Ishikawa (cell line): ENCODE measurements at regions not wholly inside any gene's neighbourhood (a gene's known extent, or its start where the extent isn't known, plus 50 kb on each side); places are given as distances from the start of the nearest gene placed in this dataset.

Source experiments
- CEBPB ChIP-seq: IDR thresholded peaks from 2 replicates; pipeline ENCODE4 v1.6.1; 2012
- CREB1 ChIP-seq: IDR thresholded peaks from 2 replicates; pipeline ENCODE4 v1.6.1; 2012; ENCODE audit warnings: low read depth
- EGR1 ChIP-seq: IDR thresholded peaks from 2 replicates; pipeline ENCODE4 v1.6.1; 2012
- EP300 ChIP-seq: IDR thresholded peaks from 2 replicates; pipeline ENCODE4 v1.6.1; 2012; ENCODE audit warnings: borderline replicate concordance
- FOXM1 ChIP-seq: IDR thresholded peaks from 2 replicates; pipeline ENCODE4 v1.6.1; 2012; ENCODE audit warnings: low read depth, borderline replicate concordance
- MAX ChIP-seq: IDR thresholded peaks from 2 replicates; pipeline ENCODE4 v1.6.1; 2012
- NFIC ChIP-seq: IDR thresholded peaks from 2 replicates; pipeline ENCODE4 v1.6.1; 2012
- RAD21 ChIP-seq: IDR thresholded peaks from 2 replicates; pipeline ENCODE4 v1.6.1; 2012; ENCODE audit warnings: low read depth
- TAF1 ChIP-seq: IDR thresholded peaks from 2 replicates; pipeline ENCODE4 v1.6.1; 2012; ENCODE audit warnings: low read depth, mild to moderate bottlenecking
- TCF12 ChIP-seq: IDR thresholded peaks from 2 replicates; pipeline ENCODE4 v1.6.1; 2012; ENCODE audit warnings: low read depth
- TEAD4 ChIP-seq: IDR thresholded peaks from 2 replicates; pipeline ENCODE4 v1.6.1; 2012
- USF1 ChIP-seq: IDR thresholded peaks from 2 replicates; pipeline ENCODE4 v1.6.1; 2012
- YY1 ChIP-seq: IDR thresholded peaks from 2 replicates; pipeline ENCODE4 v1.6.1; 2012; ENCODE audit warnings: low read depth
- ZBTB7A ChIP-seq: IDR thresholded peaks from 2 replicates; pipeline ENCODE4 v1.6.1; 2012; ENCODE audit warnings: low read depth
- TF ChIP-seq, protein P1 (sequence below): IDR thresholded peaks from 2 replicates; pipeline ENCODE4 v1.6.1; 2012; ENCODE audit warnings: low read depth, mild to moderate bottlenecking

DNA sequence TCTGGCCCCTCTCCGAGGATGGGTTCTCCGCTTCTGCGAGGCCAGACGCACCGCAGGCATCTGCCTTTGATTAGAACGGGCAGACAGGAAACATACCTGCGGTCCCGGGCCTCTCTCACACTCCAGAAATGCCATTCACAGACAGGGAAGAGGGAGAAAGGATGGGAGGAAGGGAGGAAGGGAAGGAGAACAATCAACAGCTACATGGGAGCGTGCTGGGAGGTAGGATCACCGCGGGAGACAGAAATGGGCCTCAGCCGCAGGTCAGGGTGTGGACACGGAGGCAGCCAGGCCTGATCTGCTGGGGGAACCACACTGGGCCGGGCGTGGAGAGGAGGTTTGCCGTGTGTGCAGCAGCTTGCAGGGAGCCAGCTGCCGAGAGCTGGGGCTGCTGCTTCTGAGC, 90.7 kb upstream of the RGMA start:
- no peak for TF ChIP-seq EP300
- TF ChIP-seq, protein P1, sequence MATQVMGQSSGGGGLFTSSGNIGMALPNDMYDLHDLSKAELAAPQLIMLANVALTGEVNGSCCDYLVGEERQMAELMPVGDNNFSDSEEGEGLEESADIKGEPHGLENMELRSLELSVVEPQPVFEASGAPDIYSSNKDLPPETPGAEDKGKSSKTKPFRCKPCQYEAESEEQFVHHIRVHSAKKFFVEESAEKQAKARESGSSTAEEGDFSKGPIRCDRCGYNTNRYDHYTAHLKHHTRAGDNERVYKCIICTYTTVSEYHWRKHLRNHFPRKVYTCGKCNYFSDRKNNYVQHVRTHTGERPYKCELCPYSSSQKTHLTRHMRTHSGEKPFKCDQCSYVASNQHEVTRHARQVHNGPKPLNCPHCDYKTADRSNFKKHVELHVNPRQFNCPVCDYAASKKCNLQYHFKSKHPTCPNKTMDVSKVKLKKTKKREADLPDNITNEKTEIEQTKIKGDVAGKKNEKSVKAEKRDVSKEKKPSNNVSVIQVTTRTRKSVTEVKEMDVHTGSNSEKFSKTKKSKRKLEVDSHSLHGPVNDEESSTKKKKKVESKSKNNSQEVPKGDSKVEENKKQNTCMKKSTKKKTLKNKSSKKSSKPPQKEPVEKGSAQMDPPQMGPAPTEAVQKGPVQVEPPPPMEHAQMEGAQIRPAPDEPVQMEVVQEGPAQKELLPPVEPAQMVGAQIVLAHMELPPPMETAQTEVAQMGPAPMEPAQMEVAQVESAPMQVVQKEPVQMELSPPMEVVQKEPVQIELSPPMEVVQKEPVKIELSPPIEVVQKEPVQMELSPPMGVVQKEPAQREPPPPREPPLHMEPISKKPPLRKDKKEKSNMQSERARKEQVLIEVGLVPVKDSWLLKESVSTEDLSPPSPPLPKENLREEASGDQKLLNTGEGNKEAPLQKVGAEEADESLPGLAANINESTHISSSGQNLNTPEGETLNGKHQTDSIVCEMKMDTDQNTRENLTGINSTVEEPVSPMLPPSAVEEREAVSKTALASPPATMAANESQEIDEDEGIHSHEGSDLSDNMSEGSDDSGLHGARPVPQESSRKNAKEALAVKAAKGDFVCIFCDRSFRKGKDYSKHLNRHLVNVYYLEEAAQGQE = no peak
- TF ChIP-seq CREB1 = no peak
- no peak for TF ChIP-seq TAF1
- TF ChIP-seq FOXM1 = no peak
- no peak for TF ChIP-seq TEAD4
- no peak for TF ChIP-seq ZBTB7A
- TF ChIP-seq MAX = no peak
- no peak for TF ChIP-seq TCF12
- TF ChIP-seq YY1 = no peak
- TF ChIP-seq CEBPB = no peak
- TF ChIP-seq RAD21 = no peak
- no peak for TF ChIP-seq NFIC
- no peak for TF ChIP-seq EGR1

DNA sequence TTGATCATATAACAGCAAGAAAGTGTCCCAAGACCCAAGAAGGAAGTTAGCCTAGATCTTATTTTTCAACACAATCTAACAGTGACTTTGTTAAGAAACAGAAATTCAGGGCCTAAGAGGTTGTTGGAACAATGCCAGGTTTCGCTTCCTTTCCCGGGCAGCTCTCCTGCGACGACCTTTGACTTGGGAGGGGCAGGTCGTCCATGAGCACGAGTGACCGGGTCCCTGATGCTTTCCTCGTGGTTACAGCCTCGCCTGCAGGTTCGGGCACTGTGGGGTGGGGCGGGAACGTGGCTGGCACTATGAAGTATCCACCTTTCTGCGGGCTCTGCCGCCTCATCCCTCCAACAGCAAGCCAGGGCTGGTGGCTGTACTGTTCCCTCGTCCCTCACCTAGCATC, 90.1 kb upstream of the RGMA start:
- TF ChIP-seq NFIC (peak; percentile 35; the same call in 1 of the 2 replicates), TAF1 (no peak), USF1 (no peak)

GRCh38 chr15:93178371-93178770, 89.4 kb upstream of the RGMA start:
- TF ChIP-seq CEBPB (no peak), EGR1 (no peak), FOXM1 (no peak), CREB1 (no peak), NFIC (no peak), ZBTB7A (no peak), TCF12 (no peak), RAD21 (no peak), TEAD4 (no peak), MAX (no peak), EP300 (no peak), TAF1 (no peak), USF1 (no peak)

GRCh38 chr15:93176065-93176464, 87.1 kb upstream of the RGMA start:
- TF ChIP-seq EGR1 (no peak), TEAD4 (no peak), NFIC (no peak), RAD21 (no peak), USF1 (no peak), YY1 (no peak), TCF12 (no peak), MAX (no peak), CREB1 (no peak), TAF1 (no peak), EP300 (no peak)
- TF ChIP-seq, protein P1 = no peak

GRCh38 chr15:93174836-93175235, 85.8 kb upstream of the RGMA start:
- TF ChIP-seq TCF12 = no peak
- no peak for TF ChIP-seq NFIC
- TF ChIP-seq MAX = no peak

DNA sequence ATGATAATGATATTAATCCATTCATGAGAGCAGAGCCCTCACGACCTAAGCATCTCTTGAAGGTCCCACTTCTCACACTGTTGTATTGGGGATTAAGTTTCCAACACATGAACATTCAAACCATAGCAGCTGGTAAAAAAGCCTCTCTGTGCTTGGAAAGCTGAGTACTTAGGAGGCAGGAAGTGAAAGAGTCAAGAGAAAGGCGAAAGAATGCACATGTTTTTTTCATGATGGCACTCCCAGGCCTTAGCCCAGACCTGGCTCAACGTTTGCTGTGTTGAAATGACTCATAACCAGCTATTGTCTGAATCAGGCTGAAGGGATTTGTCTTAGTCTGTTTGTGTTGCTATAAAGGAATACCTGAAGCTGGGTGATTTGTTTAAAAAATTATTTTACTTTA, 84.4 kb upstream of the RGMA start:
- no peak for TF ChIP-seq EGR1
- TF ChIP-seq, protein P1 = no peak
- TF ChIP-seq EP300 = no peak
- no peak for TF ChIP-seq CEBPB
- TF ChIP-seq RAD21 = no peak
- TF ChIP-seq NFIC = no peak
- TF ChIP-seq TCF12 = no peak
- TF ChIP-seq TAF1 = no peak
- TF ChIP-seq MAX = no peak
- TF ChIP-seq FOXM1 = no peak
- no peak for TF ChIP-seq USF1
- no peak for TF ChIP-seq ZBTB7A
